ENCODE measurements at regions not wholly inside any gene's neighbourhood (a gene's known extent, or its start where the extent isn't known, plus 50 kb on each side); places are given as distances from the start of the nearest gene placed in this dataset.

- ChIA-PET POLR2A (no interaction called here), CTCF (interaction anchor here (0.7 kb wide), 1 partner anchor 54 kb away, joined by 3 read pairs; no protein-coding TSS in a partner anchor)
- BruUV-seq (replicated peaks), result no TSS peak
- Mint-ChIP-seq H3K4me1 (ENCODE audit: insufficient read depth, unreplicated experiment) (no peaks in the 10 kb centered on the region), H3K27ac (ENCODE audit: low read depth, unreplicated experiment) (no peak overlapping the region), H3K27me3 (ENCODE audit: insufficient read depth, unreplicated experiment) (peaks cover 52% of the 10 kb centered on the region), H3K4me3 (ENCODE audit: unreplicated experiment) (no peak overlapping the region), H3K9me3 (ENCODE audit: unreplicated experiment) (no peaks in the 10 kb centered on the region), H3K36me3 (ENCODE audit: insufficient read depth, unreplicated experiment) (no peaks in the 10 kb centered on the region)
- DNase-seq (ENCODE audit: unreplicated experiment), result no peak
- TF ChIP-seq CTCF (IDR thresholded peaks at IDR 0.05; ENCODE audit: unreplicated experiment), result no peak
- intact Hi-C loops (cut with micrococcal nuclease), result no loop called here
Measured at GRCh38 chr9:7303907-7304626, 495.5 kb downstream of the DMAC1 start.

GRCh38 chr9:7300484-7300883, 499.1 kb downstream of the DMAC1 start:
- no peak for DNase-seq (ENCODE audit: unreplicated experiment)
- BruUV-seq (replicated peaks), result no TSS peak
- H3K9me3 Mint-ChIP-seq (ENCODE audit: unreplicated experiment), result no peaks in the 10 kb centered on the region
- H3K4me3 Mint-ChIP-seq (ENCODE audit: unreplicated experiment), result no peak overlapping the region
- no peaks in the 10 kb centered on the region for H3K36me3 Mint-ChIP-seq (ENCODE audit: insufficient read depth, unreplicated experiment)
- ChIA-PET POLR2A (no interaction called here), CTCF (no interaction called here)
- H3K4me1 Mint-ChIP-seq (ENCODE audit: insufficient read depth, unreplicated experiment), result no peaks in the 10 kb centered on the region
- TF ChIP-seq CTCF (IDR thresholded peaks at IDR 0.05; ENCODE audit: unreplicated experiment), result no peak
- no peak overlapping the region for H3K27ac Mint-ChIP-seq (ENCODE audit: low read depth, unreplicated experiment)
- intact Hi-C loops (cut with micrococcal nuclease), result no loop called here
- peaks cover 44% of the 10 kb centered on the region for H3K27me3 Mint-ChIP-seq (ENCODE audit: insufficient read depth, unreplicated experiment)

GRCh38 chr9:7298123-7298522, 501.5 kb downstream of the DMAC1 start:
- ChIA-PET CTCF (interaction anchor here (0.6 kb wide), 1 partner anchor 227 kb away, joined by 3 read pairs; no protein-coding TSS in a partner anchor), POLR2A (no interaction called here)

DNA sequence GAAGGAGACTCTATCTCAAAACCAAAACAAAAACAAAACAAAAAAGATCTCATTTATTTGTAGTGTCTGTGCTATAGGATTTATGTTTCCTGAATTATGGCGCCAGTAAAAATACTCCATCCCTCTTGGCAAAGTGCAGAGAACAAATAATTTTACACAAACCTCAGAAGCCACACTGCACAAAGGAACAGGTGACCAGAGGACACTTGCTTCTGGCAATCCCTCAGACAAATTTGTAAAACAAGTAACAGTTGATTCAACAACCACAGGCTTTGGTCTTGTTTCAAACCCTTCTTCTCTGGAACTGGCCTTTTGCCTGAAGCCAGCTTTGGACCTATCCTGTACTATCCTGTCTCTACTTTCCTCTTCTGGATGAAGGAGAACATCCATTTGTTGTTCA, 502.1 kb downstream of the DMAC1 start:
- BruUV-seq (replicated peaks), result no TSS peak
- TF ChIP-seq CTCF (IDR thresholded peaks at IDR 0.05; ENCODE audit: unreplicated experiment), result no peak
- Mint-ChIP-seq H3K4me3 (ENCODE audit: unreplicated experiment) (no peak overlapping the region), H3K27ac (ENCODE audit: low read depth, unreplicated experiment) (no peak overlapping the region), H3K27me3 (ENCODE audit: insufficient read depth, unreplicated experiment) (peaks cover 18% of the 10 kb centered on the region), H3K4me1 (ENCODE audit: insufficient read depth, unreplicated experiment) (no peaks in the 10 kb centered on the region), H3K36me3 (ENCODE audit: insufficient read depth, unreplicated experiment) (no peaks in the 10 kb centered on the region), H3K9me3 (ENCODE audit: unreplicated experiment) (no peaks in the 10 kb centered on the region)
- intact Hi-C loops (cut with micrococcal nuclease), result no loop called here
- CTCF ChIA-PET, result interaction anchor here (0.6 kb wide), 1 partner anchor 227 kb away, joined by 3 read pairs; no protein-coding TSS in a partner anchor
- POLR2A ChIA-PET, result no interaction called here
- no peak for DNase-seq (ENCODE audit: unreplicated experiment)

More at GRCh38 chr9:7298123-7298522, 501.5 kb downstream of the DMAC1 start:
- intact Hi-C loops (cut with micrococcal nuclease), result no loop called here
- Mint-ChIP-seq H3K4me3 (ENCODE audit: unreplicated experiment) (no peak overlapping the region), H3K27ac (ENCODE audit: low read depth, unreplicated experiment) (no peak overlapping the region), H3K27me3 (ENCODE audit: insufficient read depth, unreplicated experiment) (peaks cover 24% of the 10 kb centered on the region), H3K36me3 (ENCODE audit: insufficient read depth, unreplicated experiment) (no peaks in the 10 kb centered on the region), H3K4me1 (ENCODE audit: insufficient read depth, unreplicated experiment) (no peaks in the 10 kb centered on the region), H3K9me3 (ENCODE audit: unreplicated experiment) (no peaks in the 10 kb centered on the region)
- BruUV-seq (replicated peaks), result no TSS peak
- no peak for DNase-seq (ENCODE audit: unreplicated experiment)
- no peak for TF ChIP-seq CTCF (IDR thresholded peaks at IDR 0.05; ENCODE audit: unreplicated experiment)
